22Rv1 (cell line): ENCODE measurements at regions not wholly inside any gene's neighbourhood (a gene's known extent, or its start where the extent isn't known, plus 50 kb on each side); places are given as distances from the start of the nearest gene placed in this dataset.

ENCODE experiments used
- H3K27ac ChIP-seq: fragments of 450-650 bp; 2 replicates; pipeline ENCODE4 v1.5.1; 2017
- ZFX ChIP-seq: fragments of 450-650 bp; IDR thresholded peaks from 2 replicates; pipeline ENCODE4 v1.6.1; 2017; ENCODE audit warnings: antibody characterized with exemption, borderline replicate concordance
- TF ChIP-seq, protein P1 (sequence below): fragments of 450-650 bp; IDR thresholded peaks from 2 replicates; pipeline ENCODE4 v1.5.1; 2017; ENCODE audit warnings: mild to moderate bottlenecking

GRCh38 chr5:101404531-101404930, 501.4 kb upstream of the ST8SIA4 start:
- no peak for TF ChIP-seq ZFX
- TF ChIP-seq, protein P1, sequence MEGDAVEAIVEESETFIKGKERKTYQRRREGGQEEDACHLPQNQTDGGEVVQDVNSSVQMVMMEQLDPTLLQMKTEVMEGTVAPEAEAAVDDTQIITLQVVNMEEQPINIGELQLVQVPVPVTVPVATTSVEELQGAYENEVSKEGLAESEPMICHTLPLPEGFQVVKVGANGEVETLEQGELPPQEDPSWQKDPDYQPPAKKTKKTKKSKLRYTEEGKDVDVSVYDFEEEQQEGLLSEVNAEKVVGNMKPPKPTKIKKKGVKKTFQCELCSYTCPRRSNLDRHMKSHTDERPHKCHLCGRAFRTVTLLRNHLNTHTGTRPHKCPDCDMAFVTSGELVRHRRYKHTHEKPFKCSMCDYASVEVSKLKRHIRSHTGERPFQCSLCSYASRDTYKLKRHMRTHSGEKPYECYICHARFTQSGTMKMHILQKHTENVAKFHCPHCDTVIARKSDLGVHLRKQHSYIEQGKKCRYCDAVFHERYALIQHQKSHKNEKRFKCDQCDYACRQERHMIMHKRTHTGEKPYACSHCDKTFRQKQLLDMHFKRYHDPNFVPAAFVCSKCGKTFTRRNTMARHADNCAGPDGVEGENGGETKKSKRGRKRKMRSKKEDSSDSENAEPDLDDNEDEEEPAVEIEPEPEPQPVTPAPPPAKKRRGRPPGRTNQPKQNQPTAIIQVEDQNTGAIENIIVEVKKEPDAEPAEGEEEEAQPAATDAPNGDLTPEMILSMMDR, result no peak

GRCh38 chr5:101393795-101394450, 490.8 kb upstream of the ST8SIA4 start:
- TF ChIP-seq ZFX, result no peak
- TF ChIP-seq, protein P1, result no peak

More at GRCh38 chr5:101404531-101404930, 501.4 kb upstream of the ST8SIA4 start:
- no peak overlapping the region for H3K27ac ChIP-seq

DNA sequence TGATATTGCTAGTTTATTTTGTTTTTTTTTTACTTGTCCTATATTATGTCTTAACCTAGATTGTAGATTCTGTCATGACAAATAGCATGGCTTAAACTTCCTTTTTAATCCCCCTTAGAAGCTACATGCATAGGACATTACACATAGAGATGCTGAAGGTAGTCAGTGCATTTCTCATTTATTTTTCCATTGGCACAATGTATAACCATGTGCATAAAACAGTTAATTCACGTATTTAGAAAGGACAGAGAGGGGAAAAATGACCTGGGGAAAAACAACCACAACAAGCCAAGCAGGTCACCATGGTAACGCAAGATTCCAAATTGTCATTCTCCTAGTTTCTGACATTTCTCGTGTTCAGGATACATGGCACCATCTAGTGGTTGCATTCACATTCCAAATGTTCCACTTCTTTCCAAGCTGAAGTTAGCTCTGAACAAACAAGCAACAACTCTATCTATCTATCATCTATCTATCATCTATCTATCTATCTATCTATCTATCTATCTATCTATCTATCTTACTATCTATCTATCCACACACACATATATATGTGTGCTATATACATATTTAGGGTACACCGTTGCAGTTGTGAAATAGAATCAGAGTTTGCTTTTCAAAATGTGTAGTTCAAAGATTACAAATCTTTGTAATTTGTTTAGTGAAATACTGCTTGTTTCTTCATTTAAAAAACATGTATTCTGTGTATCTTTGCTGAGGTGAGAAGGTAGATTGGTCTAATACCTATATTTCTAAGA, 487.2 kb upstream of the ST8SIA4 start:
- no peak for TF ChIP-seq ZFX
- TF ChIP-seq, protein P1, result peak; percentile 84
- no peak overlapping the region for H3K27ac ChIP-seq

More at GRCh38 chr5:101393795-101394450, 490.8 kb upstream of the ST8SIA4 start:
- no peak overlapping the region for H3K27ac ChIP-seq

DNA sequence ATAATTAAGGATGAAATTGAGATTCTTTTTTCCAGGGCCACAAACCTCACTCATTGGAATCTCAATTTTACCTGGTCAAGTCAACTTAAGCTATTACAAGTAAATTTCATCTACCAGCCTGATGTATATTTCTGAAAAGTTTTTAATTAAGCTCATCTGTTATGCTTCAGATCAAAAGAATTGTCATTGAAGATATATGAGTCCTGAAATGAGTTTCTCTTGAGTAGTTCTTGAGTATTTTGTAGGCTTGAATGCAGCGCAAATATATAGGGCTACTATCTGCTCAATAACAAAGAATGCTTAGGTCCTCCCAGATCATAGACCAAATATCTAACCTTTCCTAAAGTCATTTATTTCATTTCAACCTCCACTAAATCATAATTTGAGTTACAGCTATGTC, 482.2 kb upstream of the ST8SIA4 start:
- H3K27ac ChIP-seq, result no peak overlapping the region
- TF ChIP-seq, protein P1, result no peak
- no peak for TF ChIP-seq ZFX

GRCh38 chr5:101370181-101370580, 467.1 kb upstream of the ST8SIA4 start:
- TF ChIP-seq, protein P1, result no peak
- TF ChIP-seq ZFX, result no peak
- H3K27ac ChIP-seq, result no peak overlapping the region

GRCh38 chr5:101364469-101364868, 461.4 kb upstream of the ST8SIA4 start:
- no peak overlapping the region for H3K27ac ChIP-seq
- TF ChIP-seq, protein P1, result no peak
- TF ChIP-seq ZFX, result no peak

DNA sequence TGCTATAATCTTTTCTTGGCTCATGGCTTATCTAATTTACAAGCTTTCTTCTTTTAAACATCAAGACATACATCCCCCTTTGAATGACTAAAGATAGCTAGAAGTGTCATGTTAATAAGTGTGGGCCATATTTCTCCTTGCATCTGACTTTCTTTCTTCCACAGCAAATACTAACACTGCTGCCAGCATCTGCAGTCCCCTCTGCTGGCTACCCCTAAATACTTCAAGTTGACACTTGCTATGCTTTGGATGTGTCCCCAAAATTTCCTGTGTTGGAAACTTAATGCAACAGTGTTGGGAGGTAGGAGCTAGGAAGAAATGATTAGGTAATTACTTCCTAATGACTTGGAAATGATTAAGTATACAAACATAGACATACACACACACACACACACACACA, 459.0 kb upstream of the ST8SIA4 start:
- no peak overlapping the region for H3K27ac ChIP-seq
- TF ChIP-seq, protein P1, result no peak
- TF ChIP-seq ZFX, result no peak
